ENCODE measurements at regions not wholly inside any gene's neighbourhood (a gene's known extent, or its start where the extent isn't known, plus 50 kb on each side); places are given as distances from the start of the nearest gene placed in this dataset.

DNA sequence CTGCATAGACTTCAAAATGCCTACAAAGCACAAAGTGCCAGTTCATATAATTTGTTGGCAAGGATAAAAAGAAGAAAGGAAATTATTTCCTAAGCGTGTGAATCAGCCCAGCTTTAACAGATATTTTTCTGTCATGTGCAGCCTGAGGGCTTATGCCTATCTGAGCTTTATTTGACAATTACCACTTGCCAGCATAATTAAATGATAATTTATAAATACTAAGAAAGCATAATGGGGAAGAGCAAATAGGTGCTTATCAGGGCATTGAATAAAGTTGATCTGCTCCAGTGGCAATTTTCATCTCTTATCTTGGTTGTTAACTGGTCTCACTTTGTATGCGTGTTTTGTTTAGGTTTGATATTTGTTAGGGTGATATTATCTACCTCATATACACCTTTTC is 313.4 kb upstream of the DNAJC19 start:
- intact Hi-C loops (cut with micrococcal nuclease; ENCODE audit: unreplicated experiment): no loop called here
- POLR2A ChIA-PET: no interaction called here
- Histone ChIP-seq H3K9me3 (no peaks in the 10 kb centered on the region), H3K36me3 (ENCODE audit: control insufficient read depth, insufficient read depth, low read length) (no peaks in the 10 kb centered on the region), H3K4me3 (ENCODE audit: low read depth, low read length) (no peak overlapping the region), H3K4me1 (no peaks in the 10 kb centered on the region), H3K27me3 (replicated peaks; ENCODE audit: control insufficient read depth, insufficient read depth, low read length) (no peaks in the 10 kb centered on the region)
- TF ChIP-seq, protein P1, sequence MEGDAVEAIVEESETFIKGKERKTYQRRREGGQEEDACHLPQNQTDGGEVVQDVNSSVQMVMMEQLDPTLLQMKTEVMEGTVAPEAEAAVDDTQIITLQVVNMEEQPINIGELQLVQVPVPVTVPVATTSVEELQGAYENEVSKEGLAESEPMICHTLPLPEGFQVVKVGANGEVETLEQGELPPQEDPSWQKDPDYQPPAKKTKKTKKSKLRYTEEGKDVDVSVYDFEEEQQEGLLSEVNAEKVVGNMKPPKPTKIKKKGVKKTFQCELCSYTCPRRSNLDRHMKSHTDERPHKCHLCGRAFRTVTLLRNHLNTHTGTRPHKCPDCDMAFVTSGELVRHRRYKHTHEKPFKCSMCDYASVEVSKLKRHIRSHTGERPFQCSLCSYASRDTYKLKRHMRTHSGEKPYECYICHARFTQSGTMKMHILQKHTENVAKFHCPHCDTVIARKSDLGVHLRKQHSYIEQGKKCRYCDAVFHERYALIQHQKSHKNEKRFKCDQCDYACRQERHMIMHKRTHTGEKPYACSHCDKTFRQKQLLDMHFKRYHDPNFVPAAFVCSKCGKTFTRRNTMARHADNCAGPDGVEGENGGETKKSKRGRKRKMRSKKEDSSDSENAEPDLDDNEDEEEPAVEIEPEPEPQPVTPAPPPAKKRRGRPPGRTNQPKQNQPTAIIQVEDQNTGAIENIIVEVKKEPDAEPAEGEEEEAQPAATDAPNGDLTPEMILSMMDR (IDR thresholded peaks at IDR 0.05; ENCODE audit: insufficient read depth in 1 of 2, low read depth in 1 of 2, low read length in 1 of 2, severe bottlenecking in 1 of 2, unreplicated experiment in 1 of 2): no peak
- no peak for DNase-seq
- H3K36me3 Mint-ChIP-seq (ENCODE audit: insufficient read depth, unreplicated experiment): no peaks in the 10 kb centered on the region
- H3K9me3 Mint-ChIP-seq (ENCODE audit: unreplicated experiment): no peaks in the 10 kb centered on the region
- H3K4me3 Mint-ChIP-seq (ENCODE audit: unreplicated experiment): no peak overlapping the region
- no peaks in the 10 kb centered on the region for H3K4me1 Mint-ChIP-seq (ENCODE audit: low read depth, unreplicated experiment)
- peaks cover 14% of the 10 kb centered on the region for H3K27me3 Mint-ChIP-seq (ENCODE audit: insufficient read depth, unreplicated experiment)
- CTCF ChIA-PET: no interaction called here
- no TSS peak for BruUV-seq (replicated peaks)
- no peak overlapping the region for H3K27ac Mint-ChIP-seq (ENCODE audit: unreplicated experiment)

DNA sequence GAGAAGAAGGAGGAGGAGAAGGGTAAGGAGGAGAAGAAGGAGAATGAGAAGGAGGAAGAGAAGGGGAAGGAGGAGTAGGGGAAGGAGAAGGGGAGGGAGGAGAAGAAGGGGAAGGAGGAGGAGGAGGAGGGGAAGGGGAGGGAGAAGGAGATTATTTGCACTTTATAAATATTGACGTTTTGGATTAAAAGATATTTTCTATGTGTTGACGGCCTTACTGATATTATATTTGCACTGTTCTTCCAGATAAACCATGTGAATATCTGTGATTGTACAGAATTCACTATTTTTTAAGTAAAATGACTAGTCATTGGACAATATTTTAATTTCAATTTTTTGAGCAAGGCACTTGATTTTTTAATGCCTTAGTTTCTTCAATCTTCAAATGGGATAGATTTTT is 310.5 kb upstream of the DNAJC19 start:
- Mint-ChIP-seq H3K4me1 (ENCODE audit: low read depth, unreplicated experiment) (no peaks in the 10 kb centered on the region), H3K27me3 (ENCODE audit: insufficient read depth, unreplicated experiment) (peaks cover 23% of the 10 kb centered on the region), H3K27ac (ENCODE audit: unreplicated experiment) (no peak overlapping the region), H3K9me3 (ENCODE audit: unreplicated experiment) (no peaks in the 10 kb centered on the region), H3K36me3 (ENCODE audit: insufficient read depth, unreplicated experiment) (no peaks in the 10 kb centered on the region), H3K4me3 (ENCODE audit: unreplicated experiment) (no peak overlapping the region)
- Histone ChIP-seq H3K9me3 (no peaks in the 10 kb centered on the region), H3K36me3 (ENCODE audit: control insufficient read depth, insufficient read depth, low read length) (no peaks in the 10 kb centered on the region), H3K4me3 (ENCODE audit: low read depth, low read length) (no peak overlapping the region), H3K27me3 (replicated peaks; ENCODE audit: control insufficient read depth, insufficient read depth, low read length) (no peaks in the 10 kb centered on the region), H3K4me1 (no peaks in the 10 kb centered on the region)
- ChIA-PET POLR2A (no interaction called here), CTCF (no interaction called here)
- TF ChIP-seq, protein P1 (IDR thresholded peaks at IDR 0.05; ENCODE audit: insufficient read depth in 1 of 2, low read depth in 1 of 2, low read length in 1 of 2, severe bottlenecking in 1 of 2, unreplicated experiment in 1 of 2): no peak
- BruUV-seq (replicated peaks): no TSS peak
- intact Hi-C loops (cut with micrococcal nuclease; ENCODE audit: unreplicated experiment): no loop called here
- DNase-seq: no peak

DNA sequence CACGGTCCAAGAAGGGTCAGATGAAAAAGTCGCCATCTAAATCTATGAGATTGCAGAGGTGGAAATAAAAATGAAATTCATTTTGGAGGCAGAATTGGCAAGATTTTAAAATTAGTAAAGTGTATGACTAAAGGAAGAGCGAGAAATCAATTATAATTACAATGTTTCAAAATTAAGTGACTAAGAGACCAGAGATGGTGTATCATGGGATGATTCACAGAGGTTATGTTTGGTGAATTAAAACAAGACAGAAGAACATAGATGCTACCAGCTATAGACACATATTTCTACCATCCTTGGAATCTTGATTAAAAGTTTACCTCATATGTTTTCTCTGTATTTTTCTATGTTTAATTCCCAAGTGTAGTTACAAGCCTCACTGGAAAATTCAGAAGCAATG is 308.9 kb upstream of the DNAJC19 start:
- no peaks in the 10 kb centered on the region for H3K36me3 ChIP-seq (ENCODE audit: control insufficient read depth, insufficient read depth, low read length)
- no TSS peak for BruUV-seq (replicated peaks)
- Mint-ChIP-seq H3K27me3 (ENCODE audit: insufficient read depth, unreplicated experiment) (peaks cover 20% of the 10 kb centered on the region), H3K4me3 (ENCODE audit: unreplicated experiment) (no peak overlapping the region), H3K4me1 (ENCODE audit: low read depth, unreplicated experiment) (no peaks in the 10 kb centered on the region), H3K9me3 (ENCODE audit: unreplicated experiment) (no peaks in the 10 kb centered on the region), H3K36me3 (ENCODE audit: insufficient read depth, unreplicated experiment) (no peaks in the 10 kb centered on the region), H3K27ac (ENCODE audit: unreplicated experiment) (no peak overlapping the region)
- no peaks in the 10 kb centered on the region for H3K4me1 ChIP-seq
- H3K9me3 ChIP-seq: no peaks in the 10 kb centered on the region
- POLR2A ChIA-PET: no interaction called here
- DNase-seq: no peak
- CTCF ChIA-PET: no interaction called here
- H3K4me3 ChIP-seq (ENCODE audit: low read depth, low read length): no peak overlapping the region
- H3K27me3 ChIP-seq (replicated peaks; ENCODE audit: control insufficient read depth, insufficient read depth, low read length): no peaks in the 10 kb centered on the region
- intact Hi-C loops (cut with micrococcal nuclease; ENCODE audit: unreplicated experiment): no loop called here
- TF ChIP-seq, protein P1 (IDR thresholded peaks at IDR 0.05; ENCODE audit: insufficient read depth in 1 of 2, low read depth in 1 of 2, low read length in 1 of 2, severe bottlenecking in 1 of 2, unreplicated experiment in 1 of 2): no peak

All from Caco-2 (cell line).